ENCODE measurements at regions not wholly inside any gene's neighbourhood (a gene's known extent, or its start where the extent isn't known, plus 50 kb on each side); places are given as distances from the start of the nearest gene placed in this dataset.

DNA sequence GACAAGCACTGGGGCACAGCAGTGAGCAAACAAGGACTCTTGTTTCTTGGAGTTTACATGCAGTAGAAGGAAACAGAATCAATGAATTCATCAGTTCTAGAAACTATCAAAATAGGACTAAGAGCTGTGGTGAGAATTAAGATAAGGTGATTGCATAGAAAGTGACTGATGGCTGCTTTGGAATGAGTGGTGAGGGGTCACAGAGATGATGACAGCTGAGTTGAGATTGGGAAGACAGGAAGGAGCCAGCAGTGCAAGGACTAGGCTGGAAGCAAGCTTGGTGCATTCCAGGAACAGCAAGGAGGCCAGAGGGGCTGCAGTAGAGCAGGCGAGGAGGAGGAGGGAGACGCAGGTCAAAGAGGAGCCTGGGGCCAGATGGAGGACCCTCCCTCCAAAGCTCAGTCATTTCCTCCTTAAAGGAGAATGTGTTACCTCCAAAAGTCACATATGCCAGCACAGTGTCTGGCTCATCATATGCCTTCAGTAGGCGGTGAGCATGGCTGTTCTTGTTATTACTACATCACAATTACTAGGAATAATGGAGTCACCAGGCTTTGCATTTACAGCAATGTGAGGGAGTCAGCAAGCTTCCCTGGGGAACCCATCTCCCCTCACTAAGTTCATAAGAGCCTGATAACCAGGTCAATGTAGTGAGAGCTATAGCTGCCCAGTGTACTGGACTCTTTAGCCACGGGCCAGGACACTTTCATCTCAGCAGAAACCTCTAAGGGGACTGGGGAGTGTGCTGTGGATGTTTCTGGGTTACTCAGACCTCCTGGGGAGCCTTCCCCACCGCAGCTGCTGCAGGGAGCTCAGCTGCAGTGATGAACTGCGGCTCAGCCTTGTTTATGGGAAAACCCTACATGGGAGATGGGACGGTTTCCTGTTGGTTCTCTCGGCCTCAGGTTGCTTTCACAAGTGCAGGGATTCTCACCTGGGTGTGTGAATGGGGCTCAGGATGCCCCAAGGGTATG is 157.2 kb downstream of the SEC14L1 start:
- ChIA-PET POLR2A (no interaction called here), CTCF (no interaction called here)
- H3K4me3 ChIP-seq (ENCODE audit: low read depth, low read length), result no peak overlapping the region
- TF ChIP-seq, protein P1, sequence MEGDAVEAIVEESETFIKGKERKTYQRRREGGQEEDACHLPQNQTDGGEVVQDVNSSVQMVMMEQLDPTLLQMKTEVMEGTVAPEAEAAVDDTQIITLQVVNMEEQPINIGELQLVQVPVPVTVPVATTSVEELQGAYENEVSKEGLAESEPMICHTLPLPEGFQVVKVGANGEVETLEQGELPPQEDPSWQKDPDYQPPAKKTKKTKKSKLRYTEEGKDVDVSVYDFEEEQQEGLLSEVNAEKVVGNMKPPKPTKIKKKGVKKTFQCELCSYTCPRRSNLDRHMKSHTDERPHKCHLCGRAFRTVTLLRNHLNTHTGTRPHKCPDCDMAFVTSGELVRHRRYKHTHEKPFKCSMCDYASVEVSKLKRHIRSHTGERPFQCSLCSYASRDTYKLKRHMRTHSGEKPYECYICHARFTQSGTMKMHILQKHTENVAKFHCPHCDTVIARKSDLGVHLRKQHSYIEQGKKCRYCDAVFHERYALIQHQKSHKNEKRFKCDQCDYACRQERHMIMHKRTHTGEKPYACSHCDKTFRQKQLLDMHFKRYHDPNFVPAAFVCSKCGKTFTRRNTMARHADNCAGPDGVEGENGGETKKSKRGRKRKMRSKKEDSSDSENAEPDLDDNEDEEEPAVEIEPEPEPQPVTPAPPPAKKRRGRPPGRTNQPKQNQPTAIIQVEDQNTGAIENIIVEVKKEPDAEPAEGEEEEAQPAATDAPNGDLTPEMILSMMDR (IDR thresholded peaks at IDR 0.05; ENCODE audit: insufficient read depth, low read length, missing control alignments), result no peak
- DNase-seq (ENCODE audit: low read depth, low spot score), result no peak

DNA sequence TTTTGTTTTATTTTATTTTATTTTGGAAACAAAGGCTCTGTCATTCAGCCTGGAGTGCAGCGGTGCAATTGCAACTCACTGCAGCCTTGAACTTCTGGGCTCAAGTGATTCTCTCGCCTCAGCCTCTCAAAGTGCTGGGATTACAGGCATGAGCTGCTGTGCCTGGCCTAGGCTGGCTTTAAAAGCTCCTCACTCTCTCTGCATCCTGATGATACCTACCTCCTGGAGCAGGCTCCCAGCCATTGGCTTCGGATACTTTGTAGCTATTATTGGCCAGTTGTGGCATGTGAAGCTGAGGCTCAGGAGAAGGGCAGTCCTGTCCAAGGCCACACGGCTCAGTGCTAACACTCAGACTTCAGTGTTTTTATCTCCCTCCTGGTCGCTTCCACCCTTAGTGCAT is 158.0 kb downstream of the SEC14L1 start:
- ChIA-PET POLR2A (no interaction called here), CTCF (no interaction called here)
- TF ChIP-seq, protein P1 (IDR thresholded peaks at IDR 0.05; ENCODE audit: insufficient read depth, low read length, missing control alignments), result no peak
- DNase-seq (ENCODE audit: low read depth, low spot score), result no peak
- H3K4me3 ChIP-seq (ENCODE audit: low read depth, low read length), result no peak overlapping the region

DNA sequence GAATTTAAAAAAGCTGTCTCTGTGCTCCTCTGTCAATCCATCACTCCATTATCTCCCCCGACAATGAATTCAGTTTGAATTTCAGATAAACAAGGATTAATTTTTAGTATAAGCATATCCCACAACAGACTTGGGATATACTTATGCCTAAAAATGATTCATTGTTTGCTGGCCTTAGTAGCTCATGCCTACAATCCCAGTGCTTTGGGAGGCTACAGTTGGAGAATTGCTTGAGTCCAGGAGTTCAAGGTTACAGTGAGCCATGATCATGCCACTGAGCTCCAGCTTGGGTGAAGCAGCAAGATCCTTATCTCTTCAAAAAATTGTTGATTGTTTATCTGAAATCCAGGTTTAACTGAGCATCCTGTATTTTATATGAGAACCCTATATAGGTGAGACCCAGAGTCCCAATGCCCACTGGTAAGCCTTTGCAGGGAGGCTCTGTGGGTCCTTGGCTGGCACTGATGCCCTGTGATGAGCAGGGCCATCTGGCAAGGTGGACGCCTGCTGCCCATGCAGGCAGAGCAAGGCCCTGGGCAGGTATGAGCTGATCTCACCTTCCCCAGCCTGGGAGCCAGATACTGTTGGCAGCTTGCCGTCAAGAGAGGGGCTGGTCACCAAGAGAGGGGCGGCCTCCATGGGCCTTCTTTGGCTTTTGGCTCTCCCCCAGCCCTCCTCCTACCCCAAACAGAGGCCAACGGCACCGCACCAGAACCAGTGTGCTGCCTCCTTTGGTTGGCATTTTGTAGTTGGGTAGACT is 158.7 kb downstream of the SEC14L1 start:
- POLR2A ChIA-PET, result no interaction called here
- no peak for DNase-seq (ENCODE audit: low read depth, low spot score)
- CTCF ChIA-PET, result interaction anchor here (1.1 kb wide), 1 partner anchor 8 kb away, joined by 3 read pairs; no protein-coding TSS in a partner anchor

DNA sequence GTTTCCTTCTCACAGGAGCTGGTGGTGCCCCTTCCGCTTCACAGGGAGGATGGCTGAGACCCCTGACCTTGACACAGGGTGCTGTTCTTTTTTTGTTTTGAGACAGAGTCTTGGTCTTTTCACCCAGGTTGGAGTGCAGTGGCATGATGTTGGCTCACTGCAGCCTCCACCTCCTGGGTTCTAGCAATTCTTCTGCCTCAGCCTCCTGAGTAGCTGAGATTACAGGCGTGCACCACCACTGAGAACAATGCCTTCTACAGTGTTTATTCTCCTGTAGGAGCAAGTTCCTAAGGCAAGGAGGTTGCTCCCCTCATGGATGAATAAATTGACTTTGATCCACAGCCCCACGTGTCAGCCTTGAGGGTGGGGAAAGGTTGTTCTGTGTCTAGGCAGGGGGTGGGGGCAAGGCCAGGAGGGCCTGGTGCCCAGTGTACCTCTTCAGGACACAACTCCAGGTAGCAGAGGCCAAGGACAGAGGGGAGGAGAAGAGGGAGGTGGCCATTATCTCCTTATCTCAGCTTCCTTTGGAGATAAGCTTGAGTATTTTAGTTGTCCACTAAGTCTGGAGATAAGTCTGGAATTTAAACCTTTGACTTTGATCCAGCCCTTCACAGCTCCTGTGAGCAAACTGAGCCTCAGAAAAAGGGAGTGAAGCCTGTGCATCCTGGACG is 159.4 kb downstream of the SEC14L1 start:
- TF ChIP-seq, protein P1 (IDR thresholded peaks at IDR 0.05; ENCODE audit: insufficient read depth, low read length, missing control alignments), result no peak
- no peak overlapping the region for H3K4me3 ChIP-seq (ENCODE audit: low read depth, low read length)
- DNase-seq (ENCODE audit: low read depth, low spot score), result no peak
- POLR2A ChIA-PET, result no interaction called here
- CTCF ChIA-PET, result interaction anchor here (0.9 to 1.1 kb wide), 2 partner anchors 9 to 13 kb away, joined by 3 read pairs; no protein-coding TSS in a partner anchor

More for the DNA sequence above, 158.7 kb downstream of the SEC14L1 start:
- TF ChIP-seq, protein P1 (IDR thresholded peaks at IDR 0.05; ENCODE audit: insufficient read depth, low read length, missing control alignments), result no peak
- no peak overlapping the region for H3K4me3 ChIP-seq (ENCODE audit: low read depth, low read length)

DNA sequence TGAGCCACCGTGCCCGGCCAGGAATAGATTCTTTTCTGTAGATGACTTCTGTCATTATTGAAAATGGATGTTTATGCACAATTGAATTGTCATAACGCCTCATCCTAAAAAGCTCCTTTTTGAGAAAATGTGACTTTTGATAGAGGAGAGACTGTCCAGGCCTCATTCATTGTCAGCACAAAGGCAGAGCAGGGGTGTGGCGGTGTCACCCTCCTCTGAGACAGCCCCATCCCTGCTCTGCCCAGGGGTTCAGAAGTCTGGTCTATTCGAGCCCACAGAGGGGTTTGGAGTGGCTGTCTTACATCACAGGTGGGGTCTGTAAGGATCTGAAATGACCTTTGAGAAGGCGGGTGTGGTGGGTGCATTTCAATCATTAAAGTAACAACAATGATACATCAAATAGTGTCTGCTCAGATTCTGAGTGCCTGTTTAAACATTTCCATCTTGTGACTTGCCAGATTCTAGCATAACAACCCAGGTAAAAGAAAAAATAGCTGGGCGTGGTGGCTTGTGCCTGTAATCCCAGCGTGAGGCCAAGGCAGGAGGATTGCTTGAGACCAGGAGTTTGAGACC is 161.0 kb downstream of the SEC14L1 start:
- POLR2A ChIA-PET, result no interaction called here
- CTCF ChIA-PET, result no interaction called here
- no peak for DNase-seq (ENCODE audit: low read depth, low spot score)
- H3K4me3 ChIP-seq (ENCODE audit: low read depth, low read length), result no peak overlapping the region
- TF ChIP-seq, protein P1 (IDR thresholded peaks at IDR 0.05; ENCODE audit: insufficient read depth, low read length, missing control alignments), result no peak

All from AG04449 (cell line).